Pulmonary artery endothelial cell (primary cell): ENCODE measurements at regions not wholly inside any gene's neighbourhood (a gene's known extent, or its start where the extent isn't known, plus 50 kb on each side); places are given as distances from the start of the nearest gene placed in this dataset.

Experiments used
- DNase-seq: peaks from one replicate; pipeline ENCODE4 v3.0.0-alpha.2; 2011; ENCODE audit warnings: low read depth, low spot score

DNA sequence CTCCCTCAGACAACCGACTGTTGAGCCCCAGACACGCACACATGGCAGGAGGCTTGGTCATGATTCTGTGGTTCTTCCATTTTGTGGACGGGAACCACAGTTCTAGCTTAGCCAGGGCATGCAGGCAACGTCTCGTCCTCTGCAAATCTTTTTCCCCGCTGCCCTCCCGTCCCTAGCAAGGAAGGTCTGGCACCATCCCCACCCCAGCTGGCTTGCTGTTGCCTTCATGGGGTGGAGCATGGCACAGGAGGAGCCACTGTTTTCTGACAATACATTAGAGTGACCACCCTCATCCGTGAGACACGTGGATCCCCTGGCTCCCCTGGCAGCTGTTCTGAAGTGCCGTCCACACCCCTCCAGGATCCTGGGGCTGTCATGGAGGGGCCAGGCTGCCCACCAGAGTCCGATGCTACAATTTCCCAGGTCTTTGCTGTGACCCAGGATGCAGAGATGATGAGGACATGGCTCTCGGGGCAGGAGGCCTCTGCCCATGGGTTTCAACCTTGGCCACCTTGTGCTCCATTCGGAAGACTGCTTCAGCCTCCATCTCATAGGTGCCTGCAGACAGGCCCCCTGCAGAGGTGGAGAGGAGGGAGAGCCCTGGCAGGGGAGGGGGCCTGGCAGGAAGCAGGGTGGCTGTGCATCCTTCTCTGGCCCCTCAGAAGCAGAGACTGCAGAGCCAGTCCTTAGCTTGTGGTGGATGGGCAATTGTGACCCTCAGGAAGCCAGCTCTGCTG, 233.6 kb downstream of the GLRX3 start:
- no peak for DNase-seq

DNA sequence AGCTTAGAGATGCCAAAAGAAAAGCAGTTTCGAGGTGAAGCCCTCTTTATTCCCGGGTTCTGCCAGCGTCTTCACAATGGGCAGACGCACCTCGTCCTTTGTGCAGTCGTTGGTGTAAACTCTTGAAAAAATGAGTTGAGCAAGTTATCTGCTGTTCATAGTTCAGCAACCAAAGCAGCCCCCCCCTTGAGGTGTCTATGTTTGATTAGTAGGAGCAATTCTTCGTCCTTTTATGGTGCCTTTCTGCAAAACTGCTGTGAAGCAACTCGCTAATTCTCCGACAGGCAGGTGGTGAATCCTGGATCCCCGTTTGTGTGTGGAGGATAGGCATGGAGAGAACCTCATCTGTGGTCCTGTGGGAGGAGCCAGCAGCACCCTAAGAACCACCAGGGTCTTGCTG, 234.5 kb downstream of the GLRX3 start:
- no peak for DNase-seq

DNA sequence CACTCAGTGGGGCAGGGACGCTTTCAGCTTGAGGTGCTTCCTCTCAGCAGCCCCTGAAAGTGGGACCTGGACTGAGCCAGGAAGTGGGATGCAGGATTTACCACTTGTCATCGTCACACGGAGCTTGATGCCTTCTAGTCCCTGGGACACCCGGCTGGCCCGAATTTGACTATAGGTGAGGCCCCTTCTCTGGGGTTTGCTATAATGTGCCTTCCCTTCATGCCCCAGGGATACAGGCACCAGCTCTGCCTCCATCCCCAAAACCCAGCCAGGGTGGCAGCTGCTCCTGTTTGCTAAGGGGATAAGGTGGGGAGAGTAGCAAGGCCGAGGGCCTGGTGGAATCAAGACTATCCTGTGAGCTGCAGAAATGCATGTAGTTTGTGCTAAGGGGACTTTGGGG, 235.0 kb downstream of the GLRX3 start:
- no peak for DNase-seq

DNA sequence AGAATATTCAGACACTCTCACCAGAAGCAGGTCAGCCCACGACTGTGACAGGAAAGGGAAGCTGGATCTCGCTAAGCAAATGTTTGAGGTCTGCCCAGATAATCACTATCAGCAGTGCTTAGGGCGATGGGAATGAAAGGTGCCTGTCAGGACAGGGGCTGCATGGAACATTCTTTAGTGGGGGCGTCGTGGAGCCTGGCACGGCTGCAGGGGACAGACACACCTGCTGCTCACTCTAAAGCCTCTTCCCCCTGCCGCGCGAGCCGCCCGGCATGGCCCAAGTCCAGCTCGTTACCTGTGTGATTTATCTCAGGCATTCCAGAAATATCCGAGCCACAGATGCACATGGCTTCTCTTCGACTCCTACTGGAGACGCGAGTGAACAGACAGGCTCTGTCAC, 235.5 kb downstream of the GLRX3 start:
- DNase-seq = no peak

DNA sequence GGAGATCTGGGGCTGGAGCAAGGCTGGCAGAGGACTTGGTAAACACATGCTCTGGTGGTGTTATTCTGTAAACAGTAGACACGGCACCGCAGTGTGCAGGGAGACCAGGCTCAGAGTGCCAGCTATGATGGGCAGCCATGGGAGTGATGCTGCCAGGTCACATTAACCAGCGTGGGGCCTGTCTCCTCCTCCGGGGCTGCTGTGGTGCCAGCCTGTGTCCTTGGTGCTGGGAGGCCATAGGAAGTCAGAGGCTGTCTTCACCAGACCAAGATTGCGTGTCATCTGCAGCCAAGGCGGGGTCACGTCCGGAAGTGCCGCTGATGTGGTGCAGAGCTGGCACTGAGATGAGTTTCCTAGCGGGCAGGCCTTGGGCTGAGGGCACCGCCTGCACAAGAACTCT, 236.0 kb downstream of the GLRX3 start:
- DNase-seq = no peak

DNA sequence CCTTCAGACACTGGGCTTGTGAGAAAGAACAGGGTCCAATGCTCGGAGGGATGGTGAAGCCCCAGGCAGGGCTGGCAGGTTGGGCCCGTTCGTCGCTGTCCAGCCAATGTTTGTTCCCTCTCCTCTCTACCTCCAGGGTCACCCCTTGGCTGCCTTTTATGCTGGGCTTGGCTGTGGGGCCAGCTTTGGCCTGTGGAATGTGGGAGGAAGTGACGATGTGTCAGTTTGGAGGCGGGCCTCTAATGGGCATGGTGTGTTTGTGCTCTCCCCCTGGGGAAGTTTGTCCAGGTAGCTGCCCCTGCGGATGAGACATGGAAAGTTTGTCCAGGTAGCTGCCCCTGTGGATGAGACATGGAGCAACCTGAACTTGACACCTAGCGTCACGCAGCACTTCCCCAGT, 236.7 kb downstream of the GLRX3 start:
- no peak for DNase-seq

DNA sequence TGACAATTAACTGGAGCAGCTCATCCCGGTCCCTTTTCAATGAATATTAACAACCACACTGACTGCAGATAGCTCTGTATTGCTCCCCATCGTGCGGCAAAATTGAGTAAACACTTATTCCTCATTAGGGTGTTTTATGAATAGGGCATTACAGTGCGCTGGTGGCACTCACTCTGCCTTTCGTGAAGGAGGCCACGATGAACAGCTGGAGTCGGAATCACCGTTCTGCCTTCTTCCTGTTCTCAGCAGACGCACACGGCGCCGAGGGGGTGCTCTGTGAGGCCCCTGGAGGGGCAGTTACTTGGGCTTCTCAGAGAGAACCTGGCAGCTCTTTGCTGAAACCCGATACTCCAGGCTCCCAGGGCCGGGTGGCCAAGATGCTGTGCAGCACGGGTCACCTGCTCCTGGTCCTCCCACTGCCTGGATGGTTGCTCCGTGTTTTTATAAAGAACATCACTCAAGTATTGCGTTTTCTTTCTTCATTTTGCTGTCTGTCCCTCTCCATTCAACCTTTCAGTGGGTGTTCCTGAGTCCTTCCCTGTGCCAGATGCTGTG, 241.9 kb downstream of the GLRX3 start:
- no peak for DNase-seq

DNA sequence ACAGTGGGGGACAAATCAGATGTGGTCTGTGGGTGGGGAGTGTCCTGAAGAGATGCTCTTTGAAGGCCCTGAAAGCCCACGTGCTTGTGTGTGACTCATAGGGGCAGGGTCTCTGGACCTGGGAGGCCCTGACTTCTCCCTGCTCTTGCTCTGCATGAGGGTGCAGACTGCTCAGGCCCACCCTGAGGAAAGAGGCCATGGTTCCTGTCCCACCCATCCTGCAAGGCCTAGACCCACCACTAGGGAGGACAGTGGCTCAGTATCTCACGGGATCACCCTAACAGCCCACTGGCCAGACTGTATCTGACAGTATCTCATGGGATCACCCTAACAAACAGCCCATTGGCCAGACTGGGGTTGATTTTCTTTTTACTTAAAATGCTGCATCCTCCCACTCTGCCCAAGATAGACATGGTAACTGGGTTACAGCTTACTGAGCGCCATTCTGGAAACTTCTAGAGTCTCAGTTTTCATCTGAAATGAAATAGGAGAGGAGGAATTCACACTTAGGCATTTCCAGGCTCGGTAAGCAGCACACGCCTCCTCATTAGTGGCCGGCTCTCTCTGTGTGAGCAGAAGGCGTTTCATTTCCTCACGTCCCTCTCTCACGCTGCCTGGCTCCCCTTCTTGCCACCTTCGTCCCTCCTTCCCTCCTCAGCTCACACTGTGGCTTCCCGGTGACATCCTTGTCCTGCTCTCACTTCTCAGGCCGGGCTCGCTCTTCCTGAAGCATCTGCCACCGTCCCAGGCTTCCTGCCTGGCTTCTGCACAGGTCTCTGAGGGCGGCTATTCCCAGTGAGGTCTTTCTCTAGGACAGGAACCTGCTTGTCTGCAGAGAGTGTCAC, 242.6 kb downstream of the GLRX3 start:
- DNase-seq = no peak

DNA sequence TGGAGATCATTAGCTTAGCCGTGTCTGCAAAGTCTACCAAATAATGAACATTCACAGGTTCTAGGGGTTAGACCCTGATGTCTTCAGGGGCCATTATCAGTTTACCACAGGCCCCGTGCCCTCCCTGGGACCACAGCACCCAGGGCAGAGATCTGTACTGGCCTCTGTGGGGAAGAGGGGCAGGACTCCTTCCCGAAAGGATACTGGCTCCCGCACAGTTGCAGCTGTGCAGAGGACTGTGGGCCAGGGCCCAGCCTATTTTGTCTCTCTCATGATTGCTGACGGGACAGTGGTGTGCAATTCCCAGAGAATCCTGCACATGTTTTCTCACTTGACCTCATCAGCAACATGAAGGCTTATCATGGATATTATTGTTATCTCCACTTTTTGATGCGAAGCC, 243.9 kb downstream of the GLRX3 start:
- no peak for DNase-seq

DNA sequence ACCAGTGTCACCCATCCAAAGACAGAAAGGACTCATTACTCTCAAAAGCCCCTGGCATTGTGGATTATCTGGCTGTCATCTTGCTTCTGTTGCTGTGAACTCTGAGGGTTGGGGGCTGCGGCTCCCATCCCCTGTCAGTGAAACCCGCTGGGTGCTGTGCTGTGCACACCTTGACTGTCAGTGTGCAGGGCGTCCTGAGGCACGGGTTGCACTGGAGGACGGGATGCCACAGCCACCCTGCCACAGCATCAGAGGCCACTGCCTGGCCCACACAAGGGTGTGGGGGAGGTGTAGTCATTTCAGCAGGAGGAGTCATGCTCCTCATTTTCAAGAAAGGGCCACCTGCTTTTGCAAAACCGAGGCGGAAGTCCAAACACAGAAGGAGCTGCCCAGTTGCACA, 245.8 kb downstream of the GLRX3 start:
- no peak for DNase-seq

DNA sequence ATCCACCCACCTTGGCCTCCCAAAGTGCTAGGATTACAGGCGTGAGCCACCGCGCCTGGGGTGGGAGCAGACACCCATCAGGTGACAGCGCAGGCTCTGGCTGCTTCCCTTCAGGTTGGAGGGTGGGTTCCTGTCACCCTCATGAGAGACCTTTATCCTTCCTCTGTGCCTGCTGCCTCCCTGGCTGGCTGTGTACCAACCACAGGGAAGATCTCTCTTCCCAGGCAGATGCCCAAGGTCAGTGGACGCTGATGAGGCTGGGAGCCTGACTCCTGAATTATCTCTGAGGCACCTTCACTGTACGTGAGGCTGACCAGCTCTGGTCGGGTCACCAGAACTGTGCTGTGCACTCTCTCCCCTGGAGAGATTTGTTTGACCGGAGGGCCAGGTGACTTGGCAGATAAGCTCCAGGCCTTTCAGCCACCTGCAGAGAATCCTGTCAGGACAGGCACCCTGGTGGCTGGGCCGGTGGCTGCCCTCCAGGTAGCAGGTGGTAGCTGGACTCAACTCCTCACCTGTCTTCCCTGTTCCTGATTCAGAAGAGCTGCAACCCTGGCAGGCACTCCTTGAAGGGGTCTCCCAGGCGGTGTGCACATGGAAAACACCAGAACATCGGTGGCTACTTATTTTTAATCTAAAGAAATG, 251.9 kb downstream of the GLRX3 start:
- DNase-seq = no peak

DNA sequence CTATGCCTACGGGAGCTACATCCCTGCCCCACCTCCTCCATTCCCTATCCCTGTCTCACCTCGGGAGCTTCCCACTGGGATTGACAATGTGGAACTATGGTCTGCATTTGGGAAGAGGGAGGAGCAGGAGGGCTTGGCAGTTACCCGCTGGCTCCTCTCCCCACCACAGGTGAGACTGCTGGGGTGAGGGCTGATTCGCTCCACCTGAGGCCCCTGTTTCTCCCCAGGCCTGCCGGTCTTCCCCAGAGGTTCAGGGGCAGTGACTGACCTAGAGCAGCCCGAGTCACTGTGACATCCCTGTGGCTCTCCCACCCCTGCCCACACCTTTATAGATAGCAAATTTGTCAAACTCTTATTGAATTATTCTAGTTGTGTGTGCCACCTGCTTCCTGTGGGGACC, 252.6 kb downstream of the GLRX3 start:
- no peak for DNase-seq

DNA sequence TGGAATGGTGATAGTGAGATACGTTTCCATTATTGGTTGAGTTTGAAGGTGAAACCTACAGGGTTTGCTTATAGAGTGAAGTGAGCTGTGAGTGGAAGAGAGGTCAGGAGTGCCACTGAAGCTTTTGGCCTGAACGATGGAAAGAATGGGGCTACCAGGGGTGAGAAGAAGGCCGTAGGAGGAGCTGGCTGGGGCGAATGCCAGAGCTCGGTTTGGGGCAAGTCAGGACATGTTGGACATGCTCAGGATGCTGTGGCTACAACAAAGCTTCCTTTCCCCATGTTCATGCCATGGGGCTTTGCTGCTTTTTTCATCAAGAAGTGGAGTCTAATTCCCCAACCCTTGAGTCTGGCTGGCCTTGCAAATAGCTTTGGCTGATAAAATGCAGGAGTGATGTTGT, 253.7 kb downstream of the GLRX3 start:
- DNase-seq = no peak

DNA sequence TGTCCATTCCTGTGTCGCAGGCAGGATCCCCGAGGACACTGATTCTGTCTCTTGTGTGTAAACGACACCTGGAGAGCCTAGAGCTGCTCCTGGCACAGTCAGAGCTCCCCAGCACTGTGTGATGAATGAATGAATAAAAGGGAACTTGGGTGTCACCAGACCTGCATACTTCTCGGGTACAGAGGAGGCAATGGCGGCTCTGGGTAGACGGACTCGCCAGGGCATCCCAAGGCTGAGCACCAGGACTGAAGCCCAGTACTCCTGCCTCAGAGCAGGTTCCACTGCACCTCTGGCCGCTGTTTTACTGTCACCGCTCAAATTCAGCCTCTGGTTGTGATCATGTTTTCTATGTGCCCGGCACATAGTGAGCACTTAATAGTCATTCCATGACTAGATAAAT, 255.8 kb downstream of the GLRX3 start:
- DNase-seq = no peak

DNA sequence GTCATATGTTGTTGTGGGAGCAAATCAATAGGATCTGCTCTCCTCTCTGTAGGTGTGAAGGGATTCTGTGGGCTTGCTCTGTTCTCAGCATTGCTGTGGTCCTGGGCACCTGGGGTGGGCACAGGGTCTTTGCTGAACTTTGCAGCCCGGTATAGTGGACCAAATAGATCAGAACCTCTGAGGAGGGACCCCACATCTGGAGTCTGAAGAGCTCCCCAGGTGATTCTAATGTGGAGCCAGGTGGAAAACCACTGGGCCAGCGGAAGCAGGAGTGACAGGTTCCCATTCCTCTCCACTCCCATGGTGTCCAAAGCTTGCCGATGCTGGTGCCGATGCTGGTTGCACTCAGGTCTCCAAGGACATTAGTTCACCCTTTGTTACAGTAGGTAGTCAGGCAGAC, 257.2 kb downstream of the GLRX3 start:
- DNase-seq = no peak

DNA sequence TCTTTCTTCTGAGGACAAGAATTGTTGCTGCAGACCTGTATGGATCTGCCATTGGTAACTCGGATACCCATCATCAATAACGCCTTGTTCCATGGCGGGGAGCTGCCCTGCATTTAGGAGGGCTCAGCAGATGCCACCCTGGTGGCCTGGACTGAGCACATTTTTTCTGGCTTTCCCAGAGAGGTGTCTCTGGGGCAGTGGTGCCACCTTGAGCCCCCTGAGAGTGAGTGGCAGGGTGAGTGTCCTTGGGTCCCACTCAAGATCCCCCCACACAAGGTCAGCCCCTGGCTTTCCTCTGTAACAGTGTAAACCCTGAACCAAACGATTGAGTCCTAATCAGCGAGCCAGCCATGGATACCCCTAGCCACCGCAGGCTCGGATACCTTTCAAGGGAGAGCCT, 258.6 kb downstream of the GLRX3 start:
- DNase-seq = no peak

DNA sequence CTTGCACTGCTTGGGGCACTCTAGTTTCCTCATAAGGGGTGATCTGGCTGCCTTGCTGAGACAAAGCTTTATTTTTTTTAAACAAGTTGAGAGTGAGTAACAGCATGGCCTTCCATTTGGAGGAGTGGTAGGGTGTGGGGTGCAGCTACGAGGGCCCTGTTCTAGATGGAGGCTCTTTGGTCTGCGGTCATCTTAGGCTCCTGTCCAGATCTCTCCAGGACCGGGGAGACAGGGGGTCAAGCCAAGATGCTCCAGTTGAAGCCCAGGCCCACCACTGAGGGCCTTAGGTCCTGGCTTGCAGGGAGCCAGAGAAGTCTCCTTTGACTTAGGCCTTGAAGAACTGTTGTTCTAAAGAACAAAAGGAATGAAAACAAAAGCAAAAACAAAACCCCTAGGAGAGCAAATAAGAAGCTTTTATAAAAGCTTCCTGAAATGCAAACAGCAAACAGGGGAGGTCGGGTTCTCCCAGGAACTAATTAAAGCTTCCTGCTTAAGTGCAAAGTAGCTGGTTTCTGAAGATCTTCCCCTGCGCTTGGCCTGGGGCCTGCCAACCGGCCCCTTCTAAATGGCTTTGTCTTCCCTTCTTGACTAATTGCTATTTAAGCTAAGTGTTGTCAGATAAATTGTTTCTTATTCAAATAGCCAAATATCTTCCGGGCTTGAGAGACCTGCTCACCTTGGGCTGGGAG, 259.2 kb downstream of the GLRX3 start:
- no peak for DNase-seq

DNA sequence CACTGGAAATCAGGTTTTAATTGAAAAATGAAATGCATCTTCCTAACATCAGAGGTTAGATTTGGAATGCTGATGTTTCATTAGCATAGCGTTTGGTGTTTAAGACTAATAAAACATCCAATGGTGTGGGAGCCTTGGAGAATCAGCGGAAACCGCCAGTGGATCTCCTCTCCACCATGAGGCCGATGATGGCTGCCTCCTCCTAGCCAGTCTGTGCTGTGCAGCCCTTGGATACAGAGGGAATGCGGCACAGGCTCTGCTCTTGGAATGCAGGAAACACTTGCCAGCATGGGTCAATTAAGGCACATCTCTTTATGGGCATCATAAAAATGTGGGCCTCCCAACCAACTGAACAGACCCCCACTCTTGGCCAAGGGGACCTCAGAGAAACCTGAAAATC, 259.9 kb downstream of the GLRX3 start:
- DNase-seq = no peak

DNA sequence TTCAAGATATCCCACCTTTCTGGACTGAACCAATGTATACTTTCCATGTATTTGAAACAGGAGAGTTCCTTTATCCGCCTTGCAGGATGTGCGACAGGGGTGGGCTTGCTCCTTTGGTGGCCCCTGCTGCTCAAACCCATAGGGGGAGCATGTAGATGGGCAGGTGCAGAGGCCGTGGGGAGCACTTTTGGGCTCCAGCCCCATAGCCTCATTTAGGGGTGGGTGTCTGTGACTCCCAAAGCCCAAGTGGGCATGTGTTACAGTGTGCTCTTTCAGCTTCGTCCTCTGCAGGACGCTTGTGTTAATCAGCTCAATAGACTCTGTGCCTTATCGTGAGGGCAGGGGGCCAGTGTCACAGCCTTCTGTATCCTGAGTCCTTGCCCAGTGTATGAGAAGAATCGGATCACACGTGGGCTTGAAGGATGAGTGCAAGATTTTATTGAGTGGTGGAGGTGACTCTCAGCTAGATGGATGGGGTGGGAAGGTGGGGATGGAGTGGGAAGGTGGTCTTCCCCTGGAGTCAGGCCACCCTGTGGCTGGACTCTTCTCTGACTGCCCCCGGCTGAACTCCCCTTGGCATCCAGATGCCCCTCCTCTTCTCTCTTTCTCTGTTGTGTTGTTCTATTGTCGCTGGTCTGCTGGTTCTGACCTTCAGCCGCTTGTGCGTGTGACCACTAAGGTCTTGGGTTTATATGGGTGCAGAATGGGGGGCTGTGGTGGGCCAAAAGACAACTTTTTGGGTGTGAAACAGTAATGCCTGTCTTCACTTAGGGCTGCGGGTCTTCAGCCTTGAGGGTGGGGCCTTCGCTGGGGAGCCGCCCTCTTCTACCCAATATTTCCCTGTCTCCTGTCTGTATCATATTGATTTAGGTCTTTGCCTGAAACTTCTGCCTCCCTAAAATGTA, 262.2 kb downstream of the GLRX3 start:
- no peak for DNase-seq

DNA sequence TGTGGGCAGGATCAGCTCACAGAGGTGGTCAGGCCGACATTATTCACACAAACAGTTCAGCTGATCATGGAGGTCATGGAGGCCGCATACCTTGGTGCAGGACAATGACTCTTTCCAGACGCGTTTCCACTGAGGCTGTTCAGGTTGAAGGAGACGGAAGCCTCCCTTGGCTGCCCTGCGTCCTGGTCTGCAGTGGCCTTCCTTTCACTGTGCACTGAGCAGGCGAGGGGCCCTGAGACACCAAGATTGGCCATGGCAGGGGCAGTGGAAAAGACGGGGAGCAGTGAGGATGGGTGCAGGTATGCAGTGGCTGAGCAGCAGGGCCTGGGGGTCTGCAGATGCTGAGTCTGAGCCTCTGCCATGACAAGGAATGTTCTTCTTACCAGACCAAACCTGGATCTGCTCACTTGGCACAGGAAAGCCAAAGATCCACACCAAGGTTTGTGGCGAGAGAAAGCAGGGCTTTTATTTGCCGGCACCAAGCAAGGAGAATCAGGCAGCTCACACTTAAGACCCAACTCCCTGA, 263.3 kb downstream of the GLRX3 start:
- no peak for DNase-seq
